Activated naive CD4-positive, alpha-beta T cell treated with anti-CD3 and anti-CD28 coated beads for 36 hours (primary cell): ENCODE measurements at regions not wholly inside any gene's neighbourhood (a gene's known extent, or its start where the extent isn't known, plus 50 kb on each side); places are given as distances from the start of the nearest gene placed in this dataset.

ENCODE experiments used
- CTCF ChIA-PET: fragments of 350-600 bp; sonication (Branson Sonifier 250); formaldehyde crosslinking; loops from one replicate; lab custom pipeline; 2021; ENCODE audit warnings: antibody characterized with exemption; lab: Charles Lee
- DNase-seq: peaks from one replicate; pipeline ENCODE4 v3.0.0-alpha.2; 2020
- H3K27ac Mint-ChIP-seq: one replicate; pipeline ENCODE4 v1.8.0; 2021; ENCODE audit warnings: mild to moderate bottlenecking, mixed read lengths
- H3K27me3 Mint-ChIP-seq: one replicate; pipeline ENCODE4 v1.8.0; 2021; ENCODE audit warnings: low read depth, mixed read lengths
- H3K36me3 Mint-ChIP-seq: one replicate; pipeline ENCODE4 v1.8.0; 2021; ENCODE audit warnings: low read depth, mixed read lengths
- H3K4me1 Mint-ChIP-seq: one replicate; pipeline ENCODE4 v1.8.0; 2021; ENCODE audit warnings: low read depth, mixed read lengths
- H3K4me3 Mint-ChIP-seq: one replicate; pipeline ENCODE4 v1.8.0; 2021; ENCODE audit warnings: mild to moderate bottlenecking, moderate library complexity, mixed read lengths
- H3K9me3 Mint-ChIP-seq: one replicate; pipeline ENCODE4 v1.8.0; 2021; ENCODE audit warnings: mixed read lengths
- intact Hi-C: fragments of 100-400 bp; cut with micrococcal nuclease; formaldehyde crosslinking; loops from one replicate; pipeline ENCODE4 v1.15.1; 2023

DNA sequence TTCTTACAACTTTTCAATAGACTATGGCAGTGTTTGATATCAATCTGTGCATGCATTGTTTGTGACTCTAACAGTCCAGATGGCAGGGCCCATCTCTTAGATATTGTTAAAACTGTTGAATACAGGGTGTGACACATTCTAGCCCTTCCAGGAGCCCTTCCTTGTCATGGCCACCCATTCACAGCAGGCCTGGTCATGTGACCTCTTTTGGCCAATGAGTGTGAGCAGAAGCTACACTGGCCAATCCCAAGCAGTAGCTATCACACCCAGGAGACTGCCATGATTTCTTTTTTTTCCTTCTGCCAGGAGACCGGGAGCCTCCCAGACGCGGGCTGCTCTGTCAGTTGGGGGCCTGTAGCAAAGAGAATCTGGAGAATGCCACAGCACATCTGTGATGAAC lies 655.4 kb upstream of the MKI67 start:
- DNase-seq: no peak
- Mint-ChIP-seq H3K27me3 (peaks cover 5% of the 10 kb centered on the region), H3K4me3 (no peak overlapping the region), H3K9me3 (no peaks in the 10 kb centered on the region), H3K4me1 (no peaks in the 10 kb centered on the region), H3K27ac (no peak overlapping the region), H3K36me3 (no peaks in the 10 kb centered on the region)
- CTCF ChIA-PET: no interaction called here
- intact Hi-C loops: no loop called here

- Mint-ChIP-seq H3K36me3 (no peaks in the 10 kb centered on the region), H3K4me3 (no peak overlapping the region), H3K4me1 (no peaks in the 10 kb centered on the region), H3K27ac (no peak overlapping the region), H3K27me3 (peaks cover 5% of the 10 kb centered on the region), H3K9me3 (no peaks in the 10 kb centered on the region)
- DNase-seq: no peak
- CTCF ChIA-PET: no interaction called here
- intact Hi-C loops: no loop called here
These were observed 658.2 kb upstream of the MKI67 start for GRCh38 chr10:128784444-128784843.

DNA sequence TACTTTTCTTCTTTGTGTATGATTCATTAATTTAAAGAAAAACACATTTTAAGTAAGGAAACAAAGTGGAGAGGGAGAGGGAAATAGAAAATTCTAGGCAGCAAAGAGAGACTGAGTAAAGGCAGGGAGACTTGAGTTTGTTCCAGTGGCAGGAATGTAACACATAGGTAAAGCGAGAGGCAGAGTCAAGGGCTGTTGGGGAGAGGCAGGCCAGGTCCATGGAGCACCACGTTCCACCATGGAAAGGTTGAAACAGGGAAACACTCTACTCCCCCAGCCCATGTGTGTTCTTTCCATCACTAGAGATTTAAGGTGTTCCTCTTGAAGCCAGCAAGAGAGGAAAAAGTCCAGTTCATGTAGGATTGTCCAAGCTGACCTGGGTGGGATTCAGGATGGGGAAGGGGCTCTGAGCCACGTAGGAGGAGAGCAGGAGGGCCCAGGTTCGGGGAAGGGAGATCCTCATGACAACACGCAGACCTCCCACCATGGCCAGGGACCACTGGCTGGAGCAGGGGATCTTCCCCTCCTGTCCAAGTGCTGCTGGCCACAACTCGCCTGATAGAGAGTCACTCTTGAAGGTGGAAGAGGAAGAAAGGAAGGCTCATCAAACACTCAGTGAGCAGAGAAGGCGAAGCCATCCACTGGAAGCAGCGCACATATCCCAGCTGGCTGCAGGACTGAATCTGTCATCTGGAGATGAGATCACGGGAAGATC lies 666.4 kb upstream of the MKI67 start:
- no peak overlapping the region for H3K4me3 Mint-ChIP-seq
- H3K36me3 Mint-ChIP-seq: no peaks in the 10 kb centered on the region
- H3K4me1 Mint-ChIP-seq: no peaks in the 10 kb centered on the region
- CTCF ChIA-PET: no interaction called here
- intact Hi-C loops: no loop called here
- peaks cover 13% of the 10 kb centered on the region for H3K27me3 Mint-ChIP-seq
- no peak overlapping the region for H3K27ac Mint-ChIP-seq
- no peak for DNase-seq
- H3K9me3 Mint-ChIP-seq: no peaks in the 10 kb centered on the region

GRCh38 chr10:128793726-128794655 lies 667.8 kb upstream of the MKI67 start:
- no peak for DNase-seq
- no peaks in the 10 kb centered on the region for H3K9me3 Mint-ChIP-seq
- H3K4me1 Mint-ChIP-seq: no peaks in the 10 kb centered on the region
- CTCF ChIA-PET: no interaction called here
- no peak overlapping the region for H3K27ac Mint-ChIP-seq
- intact Hi-C loops: no loop called here
- peaks cover 10% of the 10 kb centered on the region for H3K27me3 Mint-ChIP-seq
- H3K36me3 Mint-ChIP-seq: no peaks in the 10 kb centered on the region
- no peak overlapping the region for H3K4me3 Mint-ChIP-seq

DNA sequence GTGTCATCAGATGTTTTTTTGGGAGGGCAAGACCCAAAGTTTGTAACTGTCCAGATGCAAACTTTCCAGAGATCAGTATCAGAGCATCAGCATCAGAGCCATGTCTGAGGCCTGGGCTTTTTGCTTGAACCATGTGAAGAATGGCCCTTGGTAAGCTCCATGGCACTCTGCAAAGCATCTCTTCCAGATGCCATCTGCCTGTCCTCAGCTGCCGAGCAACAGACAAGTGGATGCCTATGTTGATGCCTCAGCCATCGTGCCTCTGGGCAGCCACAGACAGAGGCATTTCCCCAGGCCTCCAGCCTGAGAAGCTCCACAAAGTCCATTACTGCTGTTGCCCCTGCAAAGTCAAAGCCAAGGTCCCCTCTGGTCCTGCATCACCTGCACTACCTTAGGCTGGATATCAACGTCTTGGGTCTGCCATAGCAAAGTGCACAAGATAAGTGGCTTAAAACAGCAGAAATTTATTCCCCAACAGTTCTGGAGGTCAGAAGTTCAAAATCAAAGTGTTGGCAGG lies 670.2 kb upstream of the MKI67 start:
- no peak overlapping the region for H3K4me3 Mint-ChIP-seq
- no peak overlapping the region for H3K27ac Mint-ChIP-seq
- peaks cover 9% of the 10 kb centered on the region for H3K27me3 Mint-ChIP-seq
- H3K36me3 Mint-ChIP-seq: no peaks in the 10 kb centered on the region
- H3K4me1 Mint-ChIP-seq: no peaks in the 10 kb centered on the region
- DNase-seq: no peak
- intact Hi-C loops: no loop called here
- CTCF ChIA-PET: no interaction called here
- no peaks in the 10 kb centered on the region for H3K9me3 Mint-ChIP-seq

DNA sequence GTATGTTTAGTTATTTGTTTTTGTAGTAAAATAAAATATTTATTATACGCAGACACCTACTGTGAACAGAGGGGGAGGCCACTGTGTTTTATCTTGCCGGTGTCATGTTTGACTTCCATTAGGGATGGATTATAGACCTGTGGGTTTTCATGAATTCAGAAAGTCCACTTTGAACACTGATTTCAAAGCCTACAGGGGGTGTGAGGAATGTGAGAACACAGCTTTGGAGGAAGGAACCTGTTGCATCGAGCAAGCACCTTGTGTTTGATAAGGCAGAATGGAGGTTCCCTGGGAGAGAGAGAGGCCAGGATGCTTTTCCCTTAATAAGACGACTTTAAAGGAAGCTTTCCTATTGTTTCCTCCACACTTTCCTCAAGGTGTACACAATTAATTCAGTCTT lies 665.0 kb upstream of the MGMT start:
- Mint-ChIP-seq H3K36me3 (no peaks in the 10 kb centered on the region), H3K4me1 (no peaks in the 10 kb centered on the region), H3K27ac (no peak overlapping the region), H3K27me3 (peaks cover 6% of the 10 kb centered on the region), H3K9me3 (no peaks in the 10 kb centered on the region), H3K4me3 (no peak overlapping the region)
- intact Hi-C loops: no loop called here
- CTCF ChIA-PET: no interaction called here
- DNase-seq: no peak

DNA sequence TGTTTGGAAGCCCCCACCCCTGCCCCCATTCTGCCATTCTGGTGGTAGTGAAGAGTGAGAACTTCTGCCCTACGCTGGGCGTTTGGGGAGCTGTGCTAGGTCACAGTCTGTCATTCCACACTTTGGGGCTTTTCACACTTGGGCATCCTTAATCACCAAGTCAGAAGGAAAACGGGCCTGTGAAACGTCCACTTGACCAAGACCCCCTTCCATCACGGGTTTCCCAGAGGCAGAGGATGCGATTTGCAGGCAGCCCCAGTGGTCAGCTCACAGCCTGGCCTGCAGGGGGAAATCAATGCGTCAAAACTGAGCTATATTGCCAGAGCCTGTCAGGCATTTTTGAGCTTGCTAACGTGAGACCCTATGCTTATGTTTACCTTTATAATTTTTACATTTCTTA lies 663.3 kb upstream of the MGMT start:
- CTCF ChIA-PET: no interaction called here
- H3K27ac Mint-ChIP-seq: no peak overlapping the region
- no peak overlapping the region for H3K4me3 Mint-ChIP-seq
- intact Hi-C loops: no loop called here
- H3K27me3 Mint-ChIP-seq: peaks cover 6% of the 10 kb centered on the region
- H3K9me3 Mint-ChIP-seq: no peaks in the 10 kb centered on the region
- no peaks in the 10 kb centered on the region for H3K4me1 Mint-ChIP-seq
- no peaks in the 10 kb centered on the region for H3K36me3 Mint-ChIP-seq
- no peak for DNase-seq

DNA sequence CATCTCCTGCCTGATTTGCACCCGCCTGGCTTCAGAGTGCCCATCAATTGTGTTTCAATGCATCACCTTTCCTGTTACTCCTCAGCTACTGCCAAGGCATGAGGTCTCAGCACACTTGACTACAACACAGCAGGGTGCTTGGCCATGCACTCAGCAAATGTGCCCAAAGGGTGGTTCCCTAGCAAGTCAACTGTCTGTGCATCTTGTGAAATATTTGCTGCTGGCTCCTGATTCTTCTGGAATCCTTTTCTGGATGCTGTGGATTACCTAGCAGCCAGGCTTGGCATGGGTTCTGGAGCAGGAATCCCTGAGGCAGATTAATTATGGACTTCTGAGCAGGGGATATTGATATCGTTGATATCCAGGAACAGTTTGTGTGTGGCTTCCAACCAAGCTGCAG lies 662.6 kb upstream of the MGMT start:
- Mint-ChIP-seq H3K27ac (no peak overlapping the region), H3K36me3 (no peaks in the 10 kb centered on the region), H3K27me3 (peaks cover 6% of the 10 kb centered on the region), H3K4me1 (no peaks in the 10 kb centered on the region), H3K9me3 (no peaks in the 10 kb centered on the region), H3K4me3 (no peak overlapping the region)
- intact Hi-C loops: no loop called here
- CTCF ChIA-PET: no interaction called here
- DNase-seq: no peak

GRCh38 chr10:128808921-128809440 lies 658.1 kb upstream of the MGMT start:
- intact Hi-C loops: no loop called here
- CTCF ChIA-PET: no interaction called here
- H3K4me1 Mint-ChIP-seq: no peaks in the 10 kb centered on the region
- no peaks in the 10 kb centered on the region for H3K36me3 Mint-ChIP-seq
- peaks cover 4% of the 10 kb centered on the region for H3K27me3 Mint-ChIP-seq
- H3K4me3 Mint-ChIP-seq: no peak overlapping the region
- H3K9me3 Mint-ChIP-seq: no peaks in the 10 kb centered on the region
- no peak overlapping the region for H3K27ac Mint-ChIP-seq
- DNase-seq: no peak

GRCh38 chr10:128811511-128811910 lies 655.5 kb upstream of the MGMT start:
- Mint-ChIP-seq H3K9me3 (no peaks in the 10 kb centered on the region), H3K36me3 (no peaks in the 10 kb centered on the region), H3K4me1 (no peaks in the 10 kb centered on the region), H3K4me3 (no peak overlapping the region), H3K27me3 (peaks cover 2% of the 10 kb centered on the region), H3K27ac (no peak overlapping the region)
- intact Hi-C loops: no loop called here
- CTCF ChIA-PET: no interaction called here
- DNase-seq: no peak

- Mint-ChIP-seq H3K36me3 (no peaks in the 10 kb centered on the region), H3K9me3 (no peaks in the 10 kb centered on the region), H3K4me3 (no peak overlapping the region), H3K4me1 (no peaks in the 10 kb centered on the region), H3K27me3 (peaks cover 2% of the 10 kb centered on the region), H3K27ac (no peak overlapping the region)
- intact Hi-C loops: no loop called here
- DNase-seq: no peak
- CTCF ChIA-PET: no interaction called here
These were observed 655.0 kb upstream of the MGMT start for GRCh38 chr10:128812000-128812399.

GRCh38 chr10:128813574-128813973 lies 653.5 kb upstream of the MGMT start:
- H3K36me3 Mint-ChIP-seq: no peaks in the 10 kb centered on the region
- CTCF ChIA-PET: interaction anchor here (1.0 kb wide), 1 partner anchor 81 kb away, joined by 3 read pairs; no protein-coding TSS in a partner anchor
- no peak overlapping the region for H3K4me3 Mint-ChIP-seq
- H3K27ac Mint-ChIP-seq: no peak overlapping the region
- H3K4me1 Mint-ChIP-seq: no peaks in the 10 kb centered on the region
- no peak for DNase-seq
- H3K9me3 Mint-ChIP-seq: no peaks in the 10 kb centered on the region
- intact Hi-C loops: no loop called here
- peaks cover 2% of the 10 kb centered on the region for H3K27me3 Mint-ChIP-seq
